ENCODE measurements at regions not wholly inside any gene's neighbourhood (a gene's known extent, or its start where the extent isn't known, plus 50 kb on each side); places are given as distances from the start of the nearest gene placed in this dataset.
"Not testable (repeated sequence)": the region's sequence is repeated elsewhere in the genome, so short reads cannot be mapped to it uniquely, and the experiment has no call there.

DNA sequence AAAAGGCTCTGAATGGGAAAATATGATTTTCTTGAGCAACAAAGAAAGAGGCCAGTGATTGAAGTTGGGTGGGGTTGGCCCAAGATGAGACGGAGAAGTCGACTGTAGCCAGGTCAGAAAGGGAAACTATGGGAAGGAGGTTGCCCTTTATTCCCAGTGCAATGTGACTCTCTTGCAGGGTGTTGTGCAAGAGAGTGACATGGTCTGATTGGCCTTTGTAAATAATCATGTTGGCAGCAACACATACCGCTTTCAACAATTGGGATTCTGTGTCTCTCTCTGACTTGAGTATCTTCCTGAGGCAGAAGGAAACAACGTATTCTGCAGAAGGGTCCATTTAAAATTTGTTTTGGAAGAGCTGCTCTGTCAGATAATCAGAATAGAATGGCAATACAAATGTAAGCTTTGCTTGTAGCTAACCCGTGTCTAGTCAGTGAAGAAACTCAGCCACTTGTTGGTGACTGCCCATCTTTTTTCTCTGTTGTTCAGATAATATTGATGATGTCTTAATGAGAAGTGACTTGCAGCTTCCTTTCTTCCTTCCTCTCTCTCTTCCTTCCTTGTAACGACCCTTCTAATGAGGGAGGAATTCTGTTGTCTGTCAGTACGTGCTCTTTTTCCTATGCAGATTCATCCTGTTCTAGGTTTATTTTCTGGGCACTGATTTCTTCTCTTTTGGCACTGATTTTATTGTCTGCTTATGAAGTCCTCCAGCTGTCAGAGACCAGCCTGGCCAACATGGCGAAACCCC is 311.0 kb upstream of the FAM98A start:
- H3K27me3 ChIP-seq, result no peaks in the 10 kb centered on the region
- H3K4me3 ChIP-seq, result no peak overlapping the region
- no peaks in the 10 kb centered on the region for H3K4me1 ChIP-seq
- TF ChIP-seq CTCF (IDR thresholded peaks at IDR 0.05), result no peak
- intact Hi-C loops (cut with DNase I; ENCODE audit: low total_unique reads), result no loop called here
- no peaks in the 10 kb centered on the region for H3K9me3 ChIP-seq
- no peaks in the 10 kb centered on the region for H3K36me3 ChIP-seq
- no peak for DNase-seq
- H3K27ac ChIP-seq, result no peak overlapping the region

DNA sequence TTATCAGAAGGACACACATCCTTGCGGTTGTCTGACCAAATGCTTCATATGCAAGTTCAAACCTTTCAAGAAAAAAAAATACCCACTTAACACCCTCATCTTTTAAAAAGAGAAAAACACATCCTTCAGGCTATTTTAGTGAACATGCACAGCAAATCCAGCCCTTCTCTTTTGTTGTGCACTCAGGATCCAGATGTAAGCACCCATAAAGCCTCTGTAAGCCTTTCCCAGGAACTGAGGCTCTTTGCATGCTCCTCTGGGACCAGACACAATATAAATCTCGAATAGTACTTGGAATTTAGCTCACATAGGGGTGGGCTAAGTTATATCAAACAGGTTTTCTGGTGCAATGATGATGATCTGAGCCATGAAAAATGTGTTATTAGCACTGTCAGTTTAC is 308.8 kb upstream of the FAM98A start:
- no peaks in the 10 kb centered on the region for H3K4me1 ChIP-seq
- H3K27ac ChIP-seq, result no peak overlapping the region
- no peak for TF ChIP-seq CTCF (IDR thresholded peaks at IDR 0.05)
- no peak for TF ChIP-seq POLR2A (IDR thresholded peaks at IDR 0.05)
- H3K9me3 ChIP-seq, result no peaks in the 10 kb centered on the region
- H3K36me3 ChIP-seq, result no peaks in the 10 kb centered on the region
- intact Hi-C loops (cut with DNase I; ENCODE audit: low total_unique reads), result no loop called here
- DNase-seq, result no peak
- H3K4me3 ChIP-seq, result no peak overlapping the region
- H3K27me3 ChIP-seq, result no peaks in the 10 kb centered on the region

DNA sequence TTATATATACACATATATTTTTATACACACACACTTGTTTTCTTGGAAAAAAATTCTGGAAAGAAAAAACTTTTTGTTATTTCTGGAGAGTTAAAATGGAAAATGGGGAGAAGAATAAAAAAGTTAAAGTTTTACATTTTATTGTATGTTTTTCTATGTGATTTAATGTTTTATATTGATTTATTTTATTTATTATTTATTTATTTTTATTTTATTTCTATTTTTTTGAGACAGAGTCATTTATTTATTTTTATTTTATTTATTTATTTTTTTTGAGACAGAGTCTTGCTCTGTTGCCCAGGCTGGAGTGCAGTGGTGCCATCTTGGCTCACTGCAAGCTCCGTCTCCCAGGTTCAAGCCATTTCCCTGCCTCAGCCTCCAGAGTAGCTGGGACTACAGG is 307.0 kb upstream of the FAM98A start:
- intact Hi-C loops (cut with DNase I; ENCODE audit: low total_unique reads); H3K4me1 ChIP-seq; H3K4me3 ChIP-seq; DNase-seq; H3K27me3 ChIP-seq; H3K27ac ChIP-seq; H3K9me3 ChIP-seq; H3K36me3 ChIP-seq: not testable (repeated sequence)

DNA sequence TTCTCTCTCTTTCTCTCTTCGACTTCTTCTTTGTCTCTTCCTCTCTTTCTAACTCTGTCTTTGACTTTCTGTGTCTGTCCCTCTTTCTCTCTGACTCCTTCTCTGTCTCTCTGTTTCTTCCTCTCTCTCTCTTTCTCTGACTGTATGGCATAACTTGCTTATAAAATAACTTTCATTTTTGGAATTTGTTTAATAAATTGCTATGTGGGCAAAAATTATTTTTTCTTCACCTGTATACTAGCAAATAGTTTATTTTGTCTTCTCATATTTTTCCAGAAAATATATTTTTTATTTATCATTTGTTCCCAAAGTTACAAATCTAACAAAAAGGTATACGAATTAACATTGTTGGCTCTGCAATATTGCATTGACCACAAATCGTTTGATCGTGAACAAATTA is 305.7 kb upstream of the FAM98A start:
- Histone ChIP-seq H3K27ac (no peak overlapping the region), H3K36me3 (no peaks in the 10 kb centered on the region), H3K4me3 (no peak overlapping the region), H3K27me3 (no peaks in the 10 kb centered on the region), H3K9me3 (no peaks in the 10 kb centered on the region), H3K4me1 (no peaks in the 10 kb centered on the region)
- intact Hi-C loops (cut with DNase I; ENCODE audit: low total_unique reads), result no loop called here
- DNase-seq, result no peak
- no peak for TF ChIP-seq POLR2A (IDR thresholded peaks at IDR 0.05)
- no peak for TF ChIP-seq CTCF (IDR thresholded peaks at IDR 0.05)

GRCh38 chr2:33903701-33904100 is 304.6 kb upstream of the FAM98A start:
- Histone ChIP-seq H3K4me1 (no peaks in the 10 kb centered on the region), H3K9me3 (no peaks in the 10 kb centered on the region), H3K27me3 (no peaks in the 10 kb centered on the region), H3K4me3 (no peak overlapping the region), H3K27ac (no peak overlapping the region), H3K36me3 (no peaks in the 10 kb centered on the region)
- no peak for TF ChIP-seq CTCF (IDR thresholded peaks at IDR 0.05)
- TF ChIP-seq POLR2A (IDR thresholded peaks at IDR 0.05), result no peak
- no peak for DNase-seq
- intact Hi-C loops (cut with DNase I; ENCODE audit: low total_unique reads), result no loop called here

DNA sequence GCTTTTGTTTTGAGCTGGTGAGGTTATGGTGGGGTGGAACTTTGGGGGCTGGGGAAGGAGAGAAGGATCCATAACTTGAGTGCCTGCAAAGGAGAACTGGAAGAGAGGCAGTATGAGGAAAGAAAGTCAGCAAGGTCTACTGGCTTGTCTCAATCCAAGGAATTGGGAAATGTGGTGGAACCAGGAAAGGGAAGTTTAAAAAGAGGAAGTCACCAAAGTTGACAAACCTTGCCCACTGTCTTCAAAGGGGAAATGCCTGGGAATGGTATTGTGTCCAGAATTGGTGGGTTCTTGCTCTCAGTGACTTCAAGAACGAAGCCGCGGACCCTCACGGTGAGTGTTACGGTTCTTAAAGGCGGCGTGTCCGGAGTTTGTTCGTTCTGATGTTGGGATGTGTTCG is 304.1 kb upstream of the FAM98A start:
- Histone ChIP-seq H3K27ac (no peak overlapping the region), H3K36me3 (no peaks in the 10 kb centered on the region), H3K4me3 (no peak overlapping the region), H3K27me3 (no peaks in the 10 kb centered on the region), H3K9me3 (no peaks in the 10 kb centered on the region), H3K4me1 (no peaks in the 10 kb centered on the region)
- intact Hi-C loops (cut with DNase I; ENCODE audit: low total_unique reads), result no loop called here
- no peak for DNase-seq
- no peak for TF ChIP-seq POLR2A (IDR thresholded peaks at IDR 0.05)
- TF ChIP-seq CTCF (IDR thresholded peaks at IDR 0.05), result no peak

Data from uterus (tissue), 3 donors.